ENCODE measurements at regions not wholly inside any gene's neighbourhood (a gene's known extent, or its start where the extent isn't known, plus 50 kb on each side); places are given as distances from the start of the nearest gene placed in this dataset.

DNA sequence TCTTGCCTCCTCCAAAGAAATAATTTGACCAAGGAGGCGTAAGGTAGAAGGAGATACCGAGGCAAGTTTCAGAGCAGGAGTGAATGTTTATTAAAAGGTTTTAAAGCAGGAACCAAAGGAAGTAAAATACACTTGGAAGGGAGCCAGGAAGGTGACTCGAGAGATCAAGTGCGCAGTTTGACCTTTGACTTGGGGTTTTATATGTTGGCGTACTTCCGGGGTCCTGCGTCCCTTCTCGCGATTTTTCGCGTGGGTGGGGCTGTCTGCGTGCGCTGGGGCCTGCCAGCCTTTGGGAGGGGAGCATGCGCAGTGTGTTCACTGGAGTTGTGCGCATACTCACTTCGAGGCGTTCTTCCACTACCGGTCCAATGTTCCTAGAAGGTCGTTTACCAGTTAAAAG is 166.0 kb upstream of the IRX2 start (continued):
- no peak for TF ChIP-seq NANOG (IDR thresholded peaks at IDR 0.05; ENCODE audit: borderline replicate concordance)
- TF ChIP-seq EZH2 (IDR thresholded peaks at IDR 0.05; ENCODE audit: low read depth, unreplicated experiment), result no peak
- no peak for TF ChIP-seq ZNF462 (CRISPR knock-in tag; IDR thresholded peaks at IDR 0.05)
- no peak for TF ChIP-seq ZNF331 (CRISPR knock-in tag; IDR thresholded peaks at IDR 0.05; ENCODE audit: low read depth)

GRCh38 chr5:2917093-2917492 is 165.6 kb upstream of the IRX2 start:
- Histone ChIP-seq H3K9me2 (ENCODE audit: insufficient read depth) (no peaks in the 10 kb centered on the region), H3K4me2 (no peak overlapping the region), H3K4me1 (ENCODE audit: insufficient read depth) (peaks cover 28% of the 10 kb centered on the region), H3F3A (replicated peaks; ENCODE audit: low read depth) (peaks cover 3% of the 10 kb centered on the region), H2AFZ (no peak overlapping the region), H3K27me3 (ENCODE audit: insufficient read depth) (peaks cover 30% of the 10 kb centered on the region), H3K36me3 (ENCODE audit: insufficient read depth) (no peaks in the 10 kb centered on the region), H3K27ac (ENCODE audit: low read depth) (no peak overlapping the region), H3K4me3 (no peak overlapping the region), H3K79me2 (replicated peaks; ENCODE audit: insufficient read depth) (no peaks in the 10 kb centered on the region), H4K20me1 (replicated peaks; ENCODE audit: insufficient read depth) (no peaks in the 10 kb centered on the region)
- Mint-ChIP-seq H3K27me3 (ENCODE audit: insufficient read depth, low read depth, poor library complexity) (peaks cover 27% of the 10 kb centered on the region), H3K4me3 (no peak overlapping the region), H3K27ac (no peak overlapping the region), H3K9me3 (peaks cover 22% of the 10 kb centered on the region), H3K36me3 (ENCODE audit: low read depth) (peaks cover 14% of the 10 kb centered on the region), H3K4me1 (peaks cover 35% of the 10 kb centered on the region)
- ATAC-seq (no peak), DNase-seq (ENCODE audit: low spot score) (no peak)
- TF ChIP-seq ZNF331 (CRISPR knock-in tag; IDR thresholded peaks at IDR 0.05; ENCODE audit: low read depth), result no peak
- no peak for TF ChIP-seq CTCF (conservative IDR thresholded peaks at IDR 0.05; ENCODE audit: low read depth in 2 of 2)
- TF ChIP-seq POLR2AphosphoS5 (IDR thresholded peaks at IDR 0.05; ENCODE audit: low read depth), result no peak
